Stimulated activated CD8-positive, alpha-beta memory T cell treated with anti-CD3 and anti-CD28 coated beads, Interleukin-7, amount 100 ng/mL, for 24 hours (primary cell): ENCODE measurements at regions not wholly inside any gene's neighbourhood (a gene's known extent, or its start where the extent isn't known, plus 50 kb on each side); places are given as distances from the start of the nearest gene placed in this dataset.
"Not testable (repeated sequence)": the region's sequence is repeated elsewhere in the genome, so short reads cannot be mapped to it uniquely, and the experiment has no call there.

Experiments
- DNase-seq: peaks from one replicate; pipeline ENCODE4 v3.0.0-alpha.2; 2020; ENCODE audit warnings: low read depth

DNA sequence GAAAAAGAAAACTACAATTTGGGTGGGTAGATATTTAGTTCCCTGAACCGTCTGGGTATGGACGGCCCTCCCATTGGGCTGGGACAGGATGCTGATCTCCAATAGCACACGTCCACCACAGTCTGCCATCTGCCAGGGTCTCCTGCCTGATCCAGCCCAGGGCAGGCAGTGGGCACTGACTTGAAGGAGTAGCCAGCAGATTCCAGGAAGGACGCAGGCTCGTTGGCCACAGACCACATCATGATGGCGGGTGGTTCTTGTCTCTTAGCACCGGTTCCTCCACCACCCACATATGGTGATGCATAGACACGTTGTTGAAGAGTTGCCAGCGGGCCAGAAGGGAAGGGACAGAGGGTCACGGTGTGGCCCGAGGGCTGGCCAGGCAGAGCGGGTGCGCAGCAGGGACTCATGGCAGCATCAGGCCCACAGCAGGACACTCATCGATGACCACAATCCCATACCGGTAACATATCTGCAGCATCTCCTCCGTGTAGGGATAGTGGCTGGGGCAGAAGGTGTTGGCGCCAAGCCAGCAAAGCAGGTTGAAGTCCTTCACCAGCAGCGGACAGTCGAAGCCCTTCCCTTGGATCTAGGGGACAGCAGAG is 155.8 kb upstream of the FAM174A start:
- not testable (repeated sequence) for DNase-seq

- not testable (repeated sequence) for DNase-seq
These were observed 170.3 kb upstream of the FAM174A start for GRCh38 chr5:100364757-100365478.

DNA sequence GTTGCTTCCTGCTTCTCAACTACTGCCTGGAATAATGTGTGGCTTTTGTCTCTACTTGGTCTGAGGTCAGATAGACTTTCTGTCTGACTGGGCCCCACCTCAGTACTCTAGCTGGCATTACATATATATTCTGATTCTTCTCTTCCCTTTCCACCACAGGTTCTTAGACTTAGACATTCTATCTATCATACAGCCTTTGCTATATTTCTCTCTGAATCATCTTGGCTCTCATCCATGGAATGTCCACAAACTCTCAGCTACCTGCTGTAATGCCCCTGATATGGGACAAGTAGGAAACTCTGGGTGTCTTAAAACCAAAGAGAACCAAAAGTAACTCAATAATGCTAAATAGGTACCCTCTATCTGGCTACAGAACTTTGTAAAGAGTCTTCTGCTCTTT is 170.8 kb upstream of the FAM174A start:
- not testable (repeated sequence) for DNase-seq

- DNase-seq, result not testable (repeated sequence)
These were observed 175.2 kb upstream of the FAM174A start for GRCh38 chr5:100359998-100360397.

DNA sequence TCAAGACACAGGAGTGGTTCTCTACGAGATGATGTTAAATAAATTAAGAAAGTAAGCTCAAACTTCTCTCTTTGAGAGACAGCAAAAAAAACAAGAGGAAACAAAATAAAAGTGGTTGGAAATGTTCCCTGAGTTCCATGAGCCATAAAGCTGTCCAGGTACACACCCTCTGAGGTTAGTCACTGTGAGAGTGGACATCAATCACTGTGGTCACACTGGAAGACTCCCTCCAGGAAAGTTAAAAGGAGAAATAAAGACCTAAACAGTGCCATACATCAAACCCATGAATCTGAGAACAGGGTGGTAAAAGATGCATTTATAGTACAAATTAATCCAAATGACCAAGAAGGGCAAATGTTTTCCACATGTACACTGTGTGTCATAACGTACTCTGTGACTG is 188.9 kb upstream of the FAM174A start:
- DNase-seq, result not testable (repeated sequence)

DNA sequence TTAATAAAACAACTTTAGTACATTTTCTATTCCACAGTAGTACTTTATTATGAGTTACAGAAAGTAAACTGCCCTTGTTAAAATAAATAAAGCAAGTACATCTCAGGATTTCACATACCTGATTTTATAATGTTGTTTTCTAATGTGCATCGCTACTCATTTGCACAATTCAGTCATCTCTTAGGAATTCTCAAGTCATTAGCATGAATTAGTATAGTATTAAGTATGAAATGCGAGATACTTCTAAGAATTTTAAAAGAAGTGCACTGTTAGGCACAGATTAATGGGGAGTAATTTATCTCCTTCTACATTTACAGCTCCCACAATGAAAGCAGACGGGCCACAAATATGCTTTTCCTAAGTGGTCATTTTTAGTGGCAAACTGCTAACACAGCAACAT is 193.7 kb upstream of the FAM174A start:
- DNase-seq, result not testable (repeated sequence)

GRCh38 chr5:100322483-100322882 is 212.7 kb upstream of the FAM174A start:
- no peak for DNase-seq

DNA sequence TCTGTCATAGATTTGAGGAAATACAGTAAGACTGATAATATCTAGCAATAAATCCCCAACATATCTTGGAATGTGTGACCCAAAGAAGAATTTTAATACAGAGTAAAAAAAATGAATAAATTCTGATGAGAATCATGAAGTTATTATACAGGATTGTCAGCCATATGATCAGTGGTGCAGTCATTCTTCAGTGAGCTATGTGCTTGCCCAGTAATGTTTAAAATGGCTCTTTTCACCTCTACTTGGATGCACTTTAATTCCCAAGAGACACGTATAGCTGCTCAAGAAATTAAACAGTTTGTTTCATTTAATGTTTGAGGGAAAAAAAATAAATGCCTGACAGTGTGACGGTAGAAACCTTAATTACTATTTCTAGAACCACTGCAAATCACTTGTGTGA is 215.3 kb upstream of the FAM174A start:
- DNase-seq, result no peak

- DNase-seq, result no peak
These were observed 221.5 kb upstream of the FAM174A start for GRCh38 chr5:100313657-100314056.

- DNase-seq, result no peak
These were observed 223.4 kb upstream of the FAM174A start for GRCh38 chr5:100311806-100312205.

DNA sequence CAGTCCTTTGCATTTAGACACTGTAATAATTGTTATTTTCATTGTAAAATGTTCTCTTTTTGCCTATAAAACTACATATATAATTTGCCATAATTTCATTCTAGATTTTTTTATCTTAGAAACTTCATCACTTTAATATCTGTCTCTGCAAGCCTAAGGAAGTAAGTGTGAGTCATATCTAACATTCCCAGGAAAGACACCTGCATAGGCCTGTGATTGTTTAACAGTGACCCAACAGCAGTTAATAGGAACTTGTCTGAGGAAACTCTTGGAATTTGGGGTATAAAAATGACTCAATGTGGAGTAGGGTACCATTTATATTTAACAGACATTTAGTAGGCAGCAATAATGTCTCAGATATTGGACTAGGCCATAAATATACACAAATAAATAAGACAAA is 229.2 kb upstream of the FAM174A start:
- DNase-seq, result no peak

- no peak for DNase-seq
These were observed 232.0 kb upstream of the FAM174A start for GRCh38 chr5:100303216-100303615.

GRCh38 chr5:100299261-100299660 is 235.9 kb upstream of the FAM174A start:
- no peak for DNase-seq

GRCh38 chr5:100276071-100276470 is 259.1 kb upstream of the FAM174A start:
- no peak for DNase-seq

GRCh38 chr5:100275631-100276030 is 259.5 kb upstream of the FAM174A start:
- DNase-seq, result no peak

- DNase-seq, result no peak
These were observed 261.2 kb upstream of the FAM174A start for GRCh38 chr5:100273846-100274580.

- DNase-seq, result no peak
These were observed 265.0 kb upstream of the FAM174A start for GRCh38 chr5:100270023-100270771.

- DNase-seq, result no peak
These were observed 274.2 kb upstream of the FAM174A start for GRCh38 chr5:100260968-100261367.

DNA sequence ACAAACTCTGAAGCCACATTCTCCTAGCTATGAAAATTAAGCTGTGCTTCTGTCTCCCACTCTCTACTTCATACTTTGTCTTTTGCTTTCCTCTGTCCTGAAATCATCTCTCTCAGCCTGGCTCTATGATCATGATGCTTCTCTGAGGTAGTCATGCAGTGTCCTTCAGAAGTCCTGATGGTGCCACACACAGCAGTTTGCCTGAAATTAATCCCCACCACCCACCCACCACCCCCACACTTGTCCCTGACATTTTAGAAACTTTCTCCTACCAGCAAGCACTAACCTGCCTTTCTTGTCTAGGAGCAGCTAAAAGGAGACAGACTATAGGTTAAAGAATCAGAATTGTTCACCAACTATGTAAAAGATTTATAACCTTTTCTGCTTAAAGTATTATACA is 282.2 kb upstream of the FAM174A start:
- no peak for DNase-seq

GRCh38 chr5:100252037-100252436 is 283.1 kb upstream of the FAM174A start:
- DNase-seq, result no peak

DNA sequence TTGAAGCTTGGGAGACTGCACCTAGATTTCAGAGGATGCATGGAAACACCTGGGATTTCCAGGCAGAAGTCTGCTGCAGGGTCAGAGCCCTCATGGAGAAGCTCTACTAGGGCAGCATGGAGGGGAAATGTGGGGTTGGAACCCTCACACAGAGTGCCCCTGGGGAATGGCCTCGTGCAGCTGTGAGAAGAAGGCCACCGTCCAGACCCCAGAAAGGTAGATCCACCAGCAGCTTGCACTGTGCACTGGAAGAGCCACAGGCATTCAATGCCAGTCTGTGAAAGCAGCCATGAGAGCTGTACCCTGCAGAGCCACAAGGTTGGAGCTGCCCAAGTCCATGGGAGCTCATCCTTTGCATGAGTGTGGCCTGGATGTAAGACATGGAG is 285.3 kb upstream of the FAM174A start:
- no peak for DNase-seq

DNA sequence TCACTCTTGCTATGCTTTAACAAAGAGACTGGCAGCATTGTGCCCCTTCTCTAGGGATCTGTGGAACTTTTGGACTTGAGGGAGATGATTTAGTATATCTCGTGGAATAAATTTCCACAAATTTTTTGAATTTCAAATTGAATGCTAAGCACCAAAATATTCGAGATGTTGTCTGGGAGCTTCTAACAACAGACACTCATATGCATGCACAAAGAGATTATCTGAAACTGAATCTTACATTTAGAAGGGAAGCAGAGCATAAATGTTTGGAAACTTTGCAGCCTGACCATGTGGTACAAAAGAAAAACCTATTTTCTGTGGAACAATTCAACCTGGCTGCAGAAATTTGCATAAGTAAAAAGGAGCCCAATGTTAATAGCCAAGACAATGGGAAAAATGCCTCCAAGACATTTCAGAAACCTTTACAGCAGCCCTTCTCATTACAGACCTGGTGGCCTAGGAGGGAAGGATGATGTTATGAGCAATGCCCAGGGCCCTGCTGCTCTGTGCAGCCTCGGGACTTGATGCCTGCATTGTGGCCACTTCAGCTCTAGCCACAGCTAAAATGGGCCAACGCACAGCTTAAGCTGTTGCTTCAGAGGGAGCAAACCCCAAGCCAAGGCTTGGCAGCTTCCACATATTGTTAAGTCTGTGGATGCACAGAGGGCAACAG is 285.8 kb upstream of the FAM174A start:
- DNase-seq, result no peak
